ENCODE measurements at regions not wholly inside any gene's neighbourhood (a gene's known extent, or its start where the extent isn't known, plus 50 kb on each side); places are given as distances from the start of the nearest gene placed in this dataset.

GRCh38 chr5:36355516-36355915 is 53.8 kb upstream of the RANBP3L start:
- H3K4me1 ChIP-seq (ENCODE audit: control insufficient read depth, insufficient read depth, low read length) = peaks cover 10% of the 10 kb centered on the region
- H3K4me3 ChIP-seq (ENCODE audit: low read length) = no peak overlapping the region
- H3K36me3 ChIP-seq (ENCODE audit: control insufficient read depth, insufficient read depth, low read length, severe bottlenecking) = no peaks in the 10 kb centered on the region
- no peak for DNase-seq (ENCODE audit: low read depth)
- no peak overlapping the region for H3K9ac ChIP-seq (ENCODE audit: low read length)
- H3K9me3 ChIP-seq (ENCODE audit: control insufficient read depth, low read length) = no peaks in the 10 kb centered on the region
- no peaks in the 10 kb centered on the region for H3K27me3 ChIP-seq (replicated peaks; ENCODE audit: control insufficient read depth, insufficient read depth, low read length)

DNA sequence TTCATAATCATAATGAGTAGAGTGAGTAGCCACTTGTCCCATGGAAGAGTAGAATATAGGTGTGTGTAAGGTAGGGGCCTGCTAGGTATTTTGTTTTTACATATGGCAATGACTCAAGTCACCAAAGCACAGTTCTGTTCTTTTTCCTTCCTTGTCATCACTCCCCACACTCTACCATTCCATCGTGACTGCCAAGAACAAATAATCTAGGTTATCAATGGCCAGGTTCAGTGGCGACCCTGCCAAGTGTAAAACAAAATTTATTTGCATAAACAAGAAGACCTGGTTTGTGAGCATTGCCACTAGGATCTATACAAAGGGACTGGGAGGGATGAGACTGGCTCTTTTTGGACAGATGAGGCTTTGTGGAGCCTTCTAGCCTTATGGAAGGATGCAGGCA is 55.2 kb upstream of the RANBP3L start:
- no peaks in the 10 kb centered on the region for H3K27me3 ChIP-seq (replicated peaks; ENCODE audit: control insufficient read depth, insufficient read depth, low read length)
- no peak for DNase-seq (ENCODE audit: low read depth)

GRCh38 chr5:36357391-36357975 is 55.8 kb upstream of the RANBP3L start:
- DNase-seq (ENCODE audit: low read depth) = peak; percentile 33
- H3K4me1 ChIP-seq (ENCODE audit: control insufficient read depth, insufficient read depth, low read length) = peaks cover 10% of the 10 kb centered on the region
- no peaks in the 10 kb centered on the region for H3K9me3 ChIP-seq (ENCODE audit: control insufficient read depth, low read length)
- no peaks in the 10 kb centered on the region for H3K27me3 ChIP-seq (replicated peaks; ENCODE audit: control insufficient read depth, insufficient read depth, low read length)
- H3K36me3 ChIP-seq (ENCODE audit: control insufficient read depth, insufficient read depth, low read length, severe bottlenecking) = no peaks in the 10 kb centered on the region
- H3K4me3 ChIP-seq (ENCODE audit: low read length) = no peak overlapping the region
- no peak overlapping the region for H3K9ac ChIP-seq (ENCODE audit: low read length)

More for the DNA sequence above, 55.2 kb upstream of the RANBP3L start:
- no peaks in the 10 kb centered on the region for H3K9me3 ChIP-seq (ENCODE audit: control insufficient read depth, low read length)
- no peaks in the 10 kb centered on the region for H3K36me3 ChIP-seq (ENCODE audit: control insufficient read depth, insufficient read depth, low read length, severe bottlenecking)
- H3K4me1 ChIP-seq (ENCODE audit: control insufficient read depth, insufficient read depth, low read length) = peaks cover 10% of the 10 kb centered on the region
- H3K4me3 ChIP-seq (ENCODE audit: low read length) = no peak overlapping the region
- H3K9ac ChIP-seq (ENCODE audit: low read length) = no peak overlapping the region

- H3K4me3 ChIP-seq (ENCODE audit: low read length) = no peak overlapping the region
- no peaks in the 10 kb centered on the region for H3K36me3 ChIP-seq (ENCODE audit: control insufficient read depth, insufficient read depth, low read length, severe bottlenecking)
- H3K27me3 ChIP-seq (replicated peaks; ENCODE audit: control insufficient read depth, insufficient read depth, low read length) = no peaks in the 10 kb centered on the region
- no peak overlapping the region for H3K9ac ChIP-seq (ENCODE audit: low read length)
- no peaks in the 10 kb centered on the region for H3K9me3 ChIP-seq (ENCODE audit: control insufficient read depth, low read length)
- DNase-seq (ENCODE audit: low read depth) = no peak
- peaks cover 25% of the 10 kb centered on the region for H3K4me1 ChIP-seq (ENCODE audit: control insufficient read depth, insufficient read depth, low read length)
Observed at GRCh38 chr5:36359267-36359666, 57.6 kb upstream of the RANBP3L start.

DNA sequence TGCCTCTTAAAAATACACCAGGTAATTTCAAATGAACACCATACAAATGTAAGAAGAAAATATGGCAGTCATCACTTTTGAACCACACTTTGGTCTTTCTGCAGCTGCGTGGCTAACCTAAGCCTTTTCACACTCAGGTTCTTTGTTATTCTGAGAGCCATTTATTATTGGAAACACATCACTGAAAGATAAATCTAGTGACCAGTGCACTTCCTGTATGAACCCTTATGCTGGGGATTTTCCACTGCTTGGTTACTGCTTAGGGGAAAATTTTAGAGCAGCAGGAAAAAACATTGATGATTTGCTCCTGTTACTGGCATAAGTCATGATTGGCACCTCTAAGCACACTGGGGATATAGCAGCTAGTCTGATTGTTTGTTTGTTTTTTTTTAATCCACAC is 58.6 kb upstream of the RANBP3L start:
- no peaks in the 10 kb centered on the region for H3K27me3 ChIP-seq (replicated peaks; ENCODE audit: control insufficient read depth, insufficient read depth, low read length)
- DNase-seq (ENCODE audit: low read depth) = no peak
- no peak overlapping the region for H3K9ac ChIP-seq (ENCODE audit: low read length)
- no peak overlapping the region for H3K4me3 ChIP-seq (ENCODE audit: low read length)
- no peaks in the 10 kb centered on the region for H3K36me3 ChIP-seq (ENCODE audit: control insufficient read depth, insufficient read depth, low read length, severe bottlenecking)
- H3K4me1 ChIP-seq (ENCODE audit: control insufficient read depth, insufficient read depth, low read length) = peaks cover 25% of the 10 kb centered on the region
- no peaks in the 10 kb centered on the region for H3K9me3 ChIP-seq (ENCODE audit: control insufficient read depth, low read length)

- H3K4me3 ChIP-seq (ENCODE audit: low read length) = no peak overlapping the region
- no peaks in the 10 kb centered on the region for H3K27me3 ChIP-seq (replicated peaks; ENCODE audit: control insufficient read depth, insufficient read depth, low read length)
- no peak overlapping the region for H3K9ac ChIP-seq (ENCODE audit: low read length)
- no peaks in the 10 kb centered on the region for H3K9me3 ChIP-seq (ENCODE audit: control insufficient read depth, low read length)
- H3K36me3 ChIP-seq (ENCODE audit: control insufficient read depth, insufficient read depth, low read length, severe bottlenecking) = no peaks in the 10 kb centered on the region
- DNase-seq (ENCODE audit: low read depth) = peak; percentile 24
- peaks cover 43% of the 10 kb centered on the region for H3K4me1 ChIP-seq (ENCODE audit: control insufficient read depth, insufficient read depth, low read length)
Observed at GRCh38 chr5:36363101-36363500, 61.4 kb upstream of the RANBP3L start.

GRCh38 chr5:36363744-36364143 is 62.0 kb upstream of the RANBP3L start:
- H3K9me3 ChIP-seq (ENCODE audit: control insufficient read depth, low read length) = no peaks in the 10 kb centered on the region
- H3K4me3 ChIP-seq (ENCODE audit: low read length) = no peak overlapping the region
- no peak overlapping the region for H3K9ac ChIP-seq (ENCODE audit: low read length)
- H3K4me1 ChIP-seq (ENCODE audit: control insufficient read depth, insufficient read depth, low read length) = peaks cover 49% of the 10 kb centered on the region
- no peaks in the 10 kb centered on the region for H3K36me3 ChIP-seq (ENCODE audit: control insufficient read depth, insufficient read depth, low read length, severe bottlenecking)
- no peak for DNase-seq (ENCODE audit: low read depth)
- H3K27me3 ChIP-seq (replicated peaks; ENCODE audit: control insufficient read depth, insufficient read depth, low read length) = no peaks in the 10 kb centered on the region

DNA sequence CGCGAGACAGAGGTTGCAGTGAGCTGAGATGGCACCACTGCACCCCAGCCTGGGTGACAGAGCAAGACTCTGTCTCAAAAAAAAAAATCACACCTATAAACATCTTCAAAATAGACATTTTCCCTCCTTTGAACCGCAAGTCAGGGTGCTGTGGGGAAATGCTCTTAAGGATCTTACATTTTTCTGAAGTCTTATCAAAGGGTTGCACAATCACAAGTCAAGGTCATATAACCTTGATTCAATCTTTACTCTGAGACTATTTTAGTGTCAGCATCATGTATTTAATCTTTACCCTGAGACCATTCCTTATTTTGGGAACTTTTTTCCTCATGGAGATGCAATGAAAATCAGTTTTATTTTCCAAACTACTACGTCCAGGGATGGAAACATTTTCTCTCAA is 62.8 kb upstream of the RANBP3L start:
- Histone ChIP-seq H3K27me3 (replicated peaks; ENCODE audit: control insufficient read depth, insufficient read depth, low read length) (no peaks in the 10 kb centered on the region), H3K4me3 (ENCODE audit: low read length) (no peak overlapping the region), H3K9ac (ENCODE audit: low read length) (no peak overlapping the region), H3K9me3 (ENCODE audit: control insufficient read depth, low read length) (no peaks in the 10 kb centered on the region), H3K36me3 (ENCODE audit: control insufficient read depth, insufficient read depth, low read length, severe bottlenecking) (no peaks in the 10 kb centered on the region), H3K4me1 (ENCODE audit: control insufficient read depth, insufficient read depth, low read length) (peaks cover 51% of the 10 kb centered on the region)
- no peak for DNase-seq (ENCODE audit: low read depth)

GRCh38 chr5:36365896-36366295 is 64.2 kb upstream of the RANBP3L start:
- Histone ChIP-seq H3K9me3 (ENCODE audit: control insufficient read depth, low read length) (no peaks in the 10 kb centered on the region), H3K36me3 (ENCODE audit: control insufficient read depth, insufficient read depth, low read length, severe bottlenecking) (no peaks in the 10 kb centered on the region), H3K27me3 (replicated peaks; ENCODE audit: control insufficient read depth, insufficient read depth, low read length) (no peaks in the 10 kb centered on the region), H3K4me3 (ENCODE audit: low read length) (no peak overlapping the region), H3K9ac (ENCODE audit: low read length) (no peak overlapping the region), H3K4me1 (ENCODE audit: control insufficient read depth, insufficient read depth, low read length) (peaks cover 48% of the 10 kb centered on the region)
- DNase-seq (ENCODE audit: low read depth) = no peak

GRCh38 chr5:36366883-36367282 is 65.2 kb upstream of the RANBP3L start:
- Histone ChIP-seq H3K9ac (ENCODE audit: low read length) (peak overlapping the region; percentile 16), H3K36me3 (ENCODE audit: control insufficient read depth, insufficient read depth, low read length, severe bottlenecking) (no peaks in the 10 kb centered on the region)
- DNase-seq (ENCODE audit: low read depth) = peak; percentile 40

DNA sequence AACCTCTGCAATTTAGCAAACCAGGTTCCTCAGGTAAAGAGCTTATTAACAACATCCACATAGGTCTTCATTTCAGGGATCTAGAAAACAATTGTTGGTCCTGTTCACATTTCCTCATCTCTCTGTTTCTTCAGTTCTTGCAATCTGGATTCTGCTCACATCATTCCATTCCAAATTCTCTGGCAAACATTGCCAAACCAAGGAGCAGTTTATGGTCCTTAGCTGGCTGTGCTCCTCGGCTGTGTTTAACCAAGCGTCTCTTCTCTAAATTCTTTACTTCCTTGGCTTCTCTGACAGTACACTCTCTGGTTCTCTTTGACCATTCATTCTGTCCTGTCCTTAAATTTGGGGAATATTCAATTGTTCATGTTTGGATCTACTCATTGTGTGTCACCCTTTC is 65.8 kb upstream of the RANBP3L start:
- DNase-seq (ENCODE audit: low read depth) = peak; percentile 61
- Histone ChIP-seq H3K9me3 (ENCODE audit: control insufficient read depth, low read length) (no peaks in the 10 kb centered on the region), H3K4me3 (ENCODE audit: low read length) (no peak overlapping the region), H3K4me1 (ENCODE audit: control insufficient read depth, insufficient read depth, low read length) (peaks cover 48% of the 10 kb centered on the region), H3K9ac (ENCODE audit: low read length) (peak overlapping the region; percentile 16), H3K36me3 (ENCODE audit: control insufficient read depth, insufficient read depth, low read length, severe bottlenecking) (no peaks in the 10 kb centered on the region), H3K27me3 (replicated peaks; ENCODE audit: control insufficient read depth, insufficient read depth, low read length) (no peaks in the 10 kb centered on the region)

More at GRCh38 chr5:36366883-36367282, 65.2 kb upstream of the RANBP3L start:
- Histone ChIP-seq H3K9me3 (ENCODE audit: control insufficient read depth, low read length) (no peaks in the 10 kb centered on the region), H3K27me3 (replicated peaks; ENCODE audit: control insufficient read depth, insufficient read depth, low read length) (no peaks in the 10 kb centered on the region), H3K4me1 (ENCODE audit: control insufficient read depth, insufficient read depth, low read length) (peaks cover 48% of the 10 kb centered on the region), H3K4me3 (ENCODE audit: low read length) (no peak overlapping the region)

DNA sequence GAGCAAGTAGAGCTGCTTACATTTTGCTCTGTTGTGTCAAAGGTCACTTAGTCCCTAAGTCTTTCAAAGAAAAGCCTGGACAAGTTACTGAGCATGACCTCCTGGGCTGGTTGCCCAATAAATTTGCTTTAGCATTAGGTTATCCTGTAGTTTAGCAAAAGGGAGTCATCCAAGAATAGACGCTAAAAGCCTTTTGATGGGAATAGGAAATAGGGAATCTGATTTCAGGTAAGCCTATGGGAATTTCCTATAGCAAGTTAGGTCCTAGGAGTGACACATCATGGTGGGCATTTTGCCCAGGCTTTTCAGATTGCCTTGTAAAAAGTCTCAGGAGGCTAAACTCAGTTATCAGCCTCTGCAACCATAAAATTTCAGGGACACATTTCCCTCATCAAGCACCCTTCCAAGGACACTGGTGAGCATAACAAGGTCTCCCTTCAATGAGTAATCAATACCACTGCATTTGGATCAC is 67.6 kb upstream of the RANBP3L start:
- no peak for DNase-seq (ENCODE audit: low read depth)
- Histone ChIP-seq H3K9ac (ENCODE audit: low read length) (no peak overlapping the region), H3K4me3 (ENCODE audit: low read length) (no peak overlapping the region), H3K4me1 (ENCODE audit: control insufficient read depth, insufficient read depth, low read length) (peaks cover 45% of the 10 kb centered on the region), H3K9me3 (ENCODE audit: control insufficient read depth, low read length) (no peaks in the 10 kb centered on the region), H3K36me3 (ENCODE audit: control insufficient read depth, insufficient read depth, low read length, severe bottlenecking) (no peaks in the 10 kb centered on the region), H3K27me3 (replicated peaks; ENCODE audit: control insufficient read depth, insufficient read depth, low read length) (no peaks in the 10 kb centered on the region)
